ENCODE measurements at regions not wholly inside any gene's neighbourhood (a gene's known extent, or its start where the extent isn't known, plus 50 kb on each side); places are given as distances from the start of the nearest gene placed in this dataset.

- DNase-seq, result no peak
These were observed 181.6 kb upstream of the GPR12 start for GRCh38 chr13:26942184-26942583.

GRCh38 chr13:26941345-26942174 lies 181.0 kb upstream of the GPR12 start:
- DNase-seq, result no peak

GRCh38 chr13:26934096-26934495 lies 173.5 kb upstream of the GPR12 start:
- DNase-seq, result no peak

GRCh38 chr13:26932465-26932864 lies 171.9 kb upstream of the GPR12 start:
- no peak for DNase-seq

GRCh38 chr13:26929971-26930730 lies 169.6 kb upstream of the GPR12 start:
- DNase-seq, result peak in 56 of 58 donors; percentile 20 to 87 (median 60)

- no peak for DNase-seq
These were observed 166.9 kb upstream of the GPR12 start for GRCh38 chr13:26927511-26927910.

- DNase-seq, result no peak
These were observed 165.8 kb upstream of the GPR12 start for GRCh38 chr13:26926371-26926770.

- no peak for DNase-seq
These were observed 163.4 kb upstream of the GPR12 start for GRCh38 chr13:26923824-26924605.

- DNase-seq, result no peak
These were observed 161.3 kb upstream of the GPR12 start for GRCh38 chr13:26921918-26922317.

- DNase-seq, result no peak
These were observed 160.2 kb upstream of the GPR12 start for GRCh38 chr13:26920614-26921355.

GRCh38 chr13:26919732-26920131 lies 159.1 kb upstream of the GPR12 start:
- DNase-seq, result no peak

GRCh38 chr13:26919311-26919710 lies 158.7 kb upstream of the GPR12 start:
- DNase-seq, result no peak

- DNase-seq, result peak in 4 of 58 donors; percentile 2 to 32 (median 10)
These were observed 154.0 kb upstream of the GPR12 start for GRCh38 chr13:26914624-26915023.

GRCh38 chr13:26914148-26914547 lies 153.6 kb upstream of the GPR12 start:
- no peak for DNase-seq

GRCh38 chr13:26910754-26911465 lies 150.3 kb upstream of the GPR12 start:
- DNase-seq, result peak in 23 of 58 donors; percentile 4 to 61 (median 20)

GRCh38 chr13:26909477-26909876 lies 148.9 kb upstream of the GPR12 start:
- no peak for DNase-seq

GRCh38 chr13:26908126-26908525 lies 147.5 kb upstream of the GPR12 start:
- peak in 2 of 58 donors; percentile 14 to 23 for DNase-seq

GRCh38 chr13:26899202-26899601 lies 138.6 kb upstream of the GPR12 start:
- DNase-seq, result peak in 1 of 58 donors; percentile 9

- no peak for DNase-seq
These were observed 137.3 kb upstream of the GPR12 start for GRCh38 chr13:26897706-26898550.

All from anterior cingulate cortex (tissue), 58 donors.